ENCODE measurements at regions not wholly inside any gene's neighbourhood (a gene's known extent, or its start where the extent isn't known, plus 50 kb on each side); places are given as distances from the start of the nearest gene placed in this dataset.

GRCh38 chr4:141331534-141332358 is 111.1 kb downstream of the ZNF330 start:
- TF ChIP-seq CTCF (IDR thresholded peaks at IDR 0.05; ENCODE audit: low read depth, low read length, missing input control) (no peak), REST (IDR thresholded peaks at IDR 0.05) (no peak), FOXA2 (IDR thresholded peaks at IDR 0.05) (no peak), ZBTB33 (IDR thresholded peaks at IDR 0.05) (no peak)
